H4 (cell line): ENCODE measurements at regions not wholly inside any gene's neighbourhood (a gene's known extent, or its start where the extent isn't known, plus 50 kb on each side); places are given as distances from the start of the nearest gene placed in this dataset.

Source experiments
- DNase-seq: peaks from one replicate; pipeline ENCODE4 v3.0.0-alpha.2; 2015; ENCODE audit warnings: low spot score

DNA sequence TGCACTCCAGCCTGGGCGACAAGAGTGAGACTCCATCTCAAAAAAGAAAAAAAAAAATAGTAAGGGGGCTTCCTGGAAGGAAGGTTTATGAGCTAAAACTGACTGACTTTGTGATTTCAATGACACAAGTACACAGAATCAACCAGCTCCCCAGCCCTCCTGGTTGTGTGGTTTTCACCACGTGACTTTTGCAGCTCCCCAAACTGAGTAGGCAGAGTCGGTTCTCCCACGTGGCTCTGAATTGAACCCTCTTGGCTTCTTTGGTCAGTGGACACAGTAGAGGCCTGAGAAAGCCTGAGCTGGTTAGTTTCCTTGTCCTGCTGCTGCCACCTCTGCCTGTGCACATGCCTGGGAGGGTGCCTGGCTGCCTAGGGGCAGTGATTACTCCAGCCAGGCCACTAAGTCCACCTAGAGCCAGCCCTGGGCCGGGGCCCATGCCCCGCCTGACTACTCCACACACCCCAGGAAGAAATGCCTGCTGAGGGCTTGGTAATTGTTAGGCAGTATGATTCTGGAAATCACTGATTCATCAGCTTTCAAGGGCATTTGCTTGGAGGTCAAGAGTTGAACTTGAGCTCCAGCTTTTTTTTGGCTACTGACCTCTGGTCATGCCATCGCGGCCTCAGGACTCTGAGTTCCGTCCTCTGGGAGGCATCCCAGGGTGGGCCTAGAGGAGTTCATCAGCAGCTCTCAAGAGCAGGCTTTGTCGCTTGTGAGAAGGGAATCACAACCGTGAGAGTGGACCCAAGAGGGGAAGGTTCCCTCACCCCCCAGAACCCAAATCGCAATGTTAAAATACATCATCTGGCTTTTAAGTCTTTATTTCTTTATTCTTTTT, 431.9 kb upstream of the HS6ST1 start:
- DNase-seq = no peak

DNA sequence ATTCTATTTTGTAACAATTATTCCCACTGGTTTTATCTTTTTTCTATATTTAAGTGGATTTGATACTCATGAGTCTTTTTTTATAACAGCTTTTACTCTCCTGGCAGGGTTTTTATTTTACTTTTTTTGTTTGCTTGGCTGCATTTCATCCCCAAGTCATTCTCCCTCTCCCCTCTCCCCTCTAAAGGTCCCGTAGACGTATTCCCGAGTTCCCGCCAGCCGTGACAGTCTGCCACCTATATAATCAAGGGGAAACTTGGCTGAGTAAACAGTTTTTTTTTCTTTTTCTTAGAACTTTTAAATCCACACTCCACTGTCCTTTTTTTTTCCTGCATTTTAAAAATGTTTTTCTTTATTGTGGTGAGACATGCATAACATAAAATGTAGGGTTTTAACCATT, 433.1 kb upstream of the HS6ST1 start:
- no peak for DNase-seq

DNA sequence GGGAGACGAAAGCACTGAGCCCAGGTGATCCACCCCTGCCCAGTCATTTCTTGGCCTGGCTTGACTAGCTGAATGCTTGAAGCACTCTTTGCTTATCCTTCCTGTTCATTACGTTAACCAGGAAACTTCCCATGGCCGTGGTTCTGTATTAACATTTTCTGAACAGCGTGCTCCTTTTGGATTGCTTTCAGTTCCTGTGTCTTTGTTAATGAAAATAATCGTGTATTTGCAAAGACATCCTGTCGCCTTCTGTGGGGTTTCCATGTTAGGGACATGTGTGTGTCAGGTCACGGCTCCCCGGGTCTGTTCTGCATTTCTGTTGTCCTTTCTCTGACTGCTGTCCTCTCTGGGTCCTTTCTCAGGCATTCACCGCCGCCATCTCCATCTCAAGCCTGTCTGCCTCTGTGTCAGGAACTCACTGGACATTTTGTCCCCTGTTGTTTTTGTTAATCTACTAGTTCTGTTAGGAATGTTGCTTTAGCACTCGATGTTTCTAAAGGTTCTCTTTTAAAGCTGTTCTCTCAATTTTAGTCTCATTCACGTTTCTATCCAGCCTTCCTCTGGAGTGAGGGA, 434.1 kb upstream of the HS6ST1 start:
- DNase-seq = no peak

DNA sequence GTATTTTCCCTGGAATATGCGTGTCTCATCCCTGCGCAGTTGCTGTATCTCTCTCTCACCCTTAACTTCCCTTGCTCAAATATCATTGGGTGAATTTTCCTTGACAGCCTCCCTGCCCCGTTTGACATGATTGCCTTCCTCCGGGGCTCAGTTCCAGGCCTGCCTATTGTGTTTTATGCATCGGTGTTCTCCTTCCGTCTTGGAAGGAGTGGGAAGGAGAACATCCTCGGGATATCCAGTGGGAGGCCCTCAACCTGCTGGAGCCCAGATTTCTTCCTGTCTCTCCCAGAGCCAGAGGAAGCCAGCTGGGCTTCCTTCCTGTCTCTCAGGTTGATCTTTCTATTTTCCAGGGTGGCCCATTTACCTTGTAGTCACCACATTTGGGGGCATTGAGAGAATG, 434.7 kb upstream of the HS6ST1 start:
- no peak for DNase-seq

- no peak for DNase-seq
Observed at GRCh38 chr2:128753800-128754199, 435.1 kb upstream of the HS6ST1 start.

GRCh38 chr2:128754246-128754724, 435.6 kb upstream of the HS6ST1 start:
- DNase-seq = no peak

DNA sequence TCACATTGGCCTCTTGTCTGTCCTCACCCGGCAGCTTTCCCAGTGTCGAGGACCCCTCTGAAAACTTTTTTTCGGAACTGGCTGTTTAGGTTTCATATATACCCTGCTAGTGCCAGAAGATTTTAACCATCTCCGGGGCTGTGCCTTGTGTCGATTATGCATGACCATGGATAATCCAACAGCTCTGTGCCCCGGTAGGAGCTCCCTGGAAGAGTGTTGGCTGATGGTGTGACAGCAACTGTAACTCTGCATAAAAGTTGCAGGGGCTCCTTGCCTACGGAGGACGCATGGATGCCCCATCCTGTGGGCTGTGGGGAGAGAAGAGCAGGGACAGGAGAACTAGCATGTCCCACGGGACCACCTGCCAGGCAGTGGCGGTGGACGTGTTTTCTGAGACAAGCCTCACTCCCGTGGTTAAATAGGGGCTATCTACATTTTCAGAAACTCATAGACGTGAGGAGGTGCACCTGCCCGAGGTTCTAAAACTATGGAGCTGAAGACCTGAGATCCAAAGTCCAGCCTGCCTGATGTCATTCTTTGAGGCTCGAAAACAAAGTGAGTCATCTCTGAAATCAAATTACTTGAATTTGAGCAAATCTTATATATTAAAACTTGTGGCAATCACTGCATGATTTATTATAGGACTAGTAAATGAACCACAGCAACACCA, 437.2 kb upstream of the HS6ST1 start:
- DNase-seq = no peak

DNA sequence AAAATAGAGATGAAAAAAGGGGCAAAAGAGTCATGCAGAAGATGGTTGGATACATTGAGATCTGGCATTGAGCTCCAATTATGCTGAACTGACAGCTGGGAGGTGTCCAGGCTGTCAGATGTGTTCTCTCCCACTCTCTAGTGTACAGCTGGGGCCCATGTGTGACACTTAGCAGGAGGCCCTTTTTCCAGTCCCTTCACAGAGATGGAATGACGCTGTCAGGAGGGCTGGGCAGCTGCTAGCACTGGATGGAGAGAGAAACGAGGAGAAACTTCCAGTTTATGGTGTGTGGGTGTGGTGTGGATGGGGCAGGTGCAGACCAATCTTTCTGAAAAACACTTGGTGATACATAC, 437.7 kb upstream of the HS6ST1 start:
- no peak for DNase-seq

DNA sequence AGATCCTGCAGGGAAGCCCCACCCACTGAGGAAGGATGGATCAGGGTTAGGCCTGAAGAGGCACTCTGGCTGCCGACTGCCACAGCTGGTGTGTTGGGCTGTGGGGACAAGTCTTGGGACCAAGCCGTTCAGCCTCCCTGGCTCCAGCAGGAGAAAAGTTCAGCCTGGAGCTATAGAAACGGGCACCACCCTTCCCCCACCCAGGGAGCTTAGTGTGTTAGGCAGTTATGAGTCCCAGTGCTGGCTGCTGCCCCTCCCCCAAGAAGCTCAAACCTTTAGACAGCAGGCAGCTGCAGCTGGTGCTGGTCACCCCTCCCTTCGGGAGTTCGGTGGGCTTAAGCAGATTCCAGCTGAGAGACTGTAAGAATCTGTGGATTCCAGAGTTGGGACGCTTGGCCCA, 447.1 kb upstream of the HS6ST1 start:
- DNase-seq = no peak

- no peak for DNase-seq
Observed at GRCh38 chr2:128768041-128768440, 449.4 kb upstream of the HS6ST1 start.

DNA sequence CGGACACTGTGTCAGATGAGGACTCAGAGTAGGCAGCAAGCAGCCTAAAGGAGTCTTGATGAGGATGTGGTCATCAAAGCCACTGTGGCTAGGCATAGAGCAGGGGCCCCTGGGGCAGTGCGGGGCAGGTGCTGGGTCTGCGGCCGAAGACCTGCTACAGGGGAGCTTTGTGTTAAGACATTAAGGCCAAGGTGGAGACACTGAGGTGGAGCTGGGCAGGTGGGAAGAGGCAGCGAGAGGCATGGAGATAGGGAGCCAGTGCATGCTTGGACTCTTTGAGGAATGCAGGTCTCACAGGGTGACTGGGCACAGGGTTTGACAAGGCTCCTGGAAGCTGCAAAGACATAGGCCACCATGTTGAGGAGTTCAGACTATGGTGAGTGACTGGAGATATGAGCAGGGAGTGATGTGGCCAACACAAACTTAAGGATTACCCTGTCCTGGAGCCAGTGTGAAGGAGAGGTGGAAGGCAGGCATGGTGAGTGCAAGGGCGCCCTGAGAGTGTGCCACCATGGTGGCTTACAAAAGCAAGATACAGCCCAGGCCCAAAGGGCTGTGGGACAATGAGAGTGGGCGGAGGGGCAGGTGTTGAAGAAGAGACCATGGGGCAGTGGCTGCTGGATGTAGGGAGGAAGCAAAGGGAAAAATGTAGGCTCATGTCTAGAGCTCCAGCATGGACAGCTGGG, 450.9 kb upstream of the HS6ST1 start:
- DNase-seq = no peak

GRCh38 chr2:128770143-128771085, 451.7 kb upstream of the HS6ST1 start:
- DNase-seq = no peak

GRCh38 chr2:128771401-128771800, 452.7 kb upstream of the HS6ST1 start:
- DNase-seq = no peak

DNA sequence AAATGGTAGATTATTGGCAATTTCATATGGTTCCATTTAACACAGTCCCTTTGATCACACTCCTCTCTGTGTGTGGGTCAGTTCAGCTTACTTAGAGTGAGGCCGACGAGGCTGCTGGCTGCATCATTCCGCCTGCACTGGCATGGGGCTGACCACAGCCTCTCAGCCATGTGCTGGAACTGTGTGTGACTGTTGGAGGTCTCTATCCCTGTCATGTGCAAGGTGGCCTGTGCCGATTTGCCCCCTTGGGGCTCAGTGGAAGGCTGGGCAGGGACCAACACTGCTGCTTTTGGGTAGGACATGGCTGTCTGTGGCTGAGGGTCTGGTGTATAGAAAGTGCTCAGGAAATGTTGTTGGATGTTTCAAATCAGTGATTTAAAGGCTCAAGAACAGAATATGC, 454.0 kb upstream of the HS6ST1 start:
- DNase-seq = no peak

DNA sequence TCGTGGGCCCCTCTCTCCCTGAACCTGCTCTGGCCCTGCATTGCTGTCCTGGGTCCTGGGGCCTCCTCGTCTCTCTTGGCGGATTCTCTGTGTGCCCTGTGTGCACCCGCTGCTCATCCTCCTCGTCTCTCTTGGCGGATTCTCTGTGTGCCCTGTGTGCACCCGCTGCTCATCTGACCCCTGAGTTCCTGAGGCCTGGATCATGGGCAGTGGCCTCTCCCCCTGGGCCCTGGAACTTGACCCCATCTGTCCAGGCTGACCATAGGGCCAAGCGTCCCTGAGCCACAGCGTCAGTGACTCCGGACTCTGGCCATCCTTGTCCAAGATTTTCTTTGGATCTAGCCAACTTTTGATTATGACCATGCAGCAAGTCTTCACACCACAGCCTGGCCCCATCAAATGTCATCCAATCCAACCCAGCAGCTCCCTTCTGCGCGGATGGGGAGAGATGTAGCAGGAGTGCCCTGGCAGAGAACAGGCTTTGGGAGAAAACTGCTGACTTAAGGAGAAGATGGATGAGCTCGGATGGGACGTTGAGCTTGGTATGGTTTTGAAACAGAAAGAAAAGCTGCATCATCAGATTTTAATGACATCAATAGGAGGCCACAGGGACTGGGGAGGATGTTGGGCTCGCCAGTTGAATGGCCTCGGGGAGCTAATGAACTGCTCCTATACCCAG, 455.1 kb upstream of the HS6ST1 start:
- no peak for DNase-seq

DNA sequence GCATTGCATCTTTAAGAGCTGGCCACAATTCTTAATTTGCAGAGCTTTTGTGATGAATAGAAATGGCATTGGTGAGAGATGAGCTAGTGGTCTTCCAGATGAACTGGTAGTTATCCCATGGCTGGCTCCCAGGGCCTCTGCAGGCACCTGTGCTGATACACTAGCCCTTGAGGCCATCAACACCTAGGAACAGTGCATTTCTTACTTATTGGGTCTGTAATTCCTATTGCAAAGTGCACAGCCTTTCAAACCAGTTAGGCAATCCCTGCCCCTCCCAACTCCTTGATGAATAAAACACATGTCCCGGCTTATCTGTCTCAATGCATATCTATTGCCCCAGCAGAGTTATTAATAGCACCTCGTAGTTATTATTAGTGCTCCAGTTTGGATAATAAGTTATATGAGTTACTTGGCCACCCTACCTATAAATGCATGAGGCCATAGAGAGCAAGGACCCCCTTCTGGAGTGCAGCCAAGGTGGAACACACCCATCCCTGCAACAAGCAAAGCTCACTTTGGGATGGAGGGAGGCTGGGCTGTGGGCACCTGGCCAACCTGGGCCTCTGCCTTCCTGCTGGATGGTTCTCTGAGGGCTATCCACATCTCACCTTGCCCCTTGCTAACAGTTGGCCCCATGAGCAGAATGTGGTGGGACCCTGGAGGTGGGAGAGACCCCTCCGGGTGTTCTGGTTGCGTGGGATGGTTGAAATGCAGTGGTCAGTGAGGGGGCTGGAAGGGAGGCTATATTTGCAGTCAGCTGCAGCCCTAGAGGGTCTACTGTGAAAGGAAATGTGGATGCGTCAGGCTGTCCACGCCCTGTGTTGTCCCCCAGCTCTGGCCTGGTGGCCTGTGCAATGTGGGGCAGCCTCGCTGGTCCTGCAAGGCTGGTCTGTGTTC, 455.9 kb upstream of the HS6ST1 start:
- DNase-seq = no peak

GRCh38 chr2:128775217-128775913, 456.7 kb upstream of the HS6ST1 start:
- DNase-seq = no peak

GRCh38 chr2:128775914-128776285, 457.2 kb upstream of the HS6ST1 start:
- no peak for DNase-seq
